Fibroblast of skin of scalp (primary cell): ENCODE measurements at regions not wholly inside any gene's neighbourhood (a gene's known extent, or its start where the extent isn't known, plus 50 kb on each side); places are given as distances from the start of the nearest gene placed in this dataset.

Source experiments
- DNase-seq: peaks from one replicate; pipeline ENCODE4 v3.0.0-alpha.2; 2013

- DNase-seq, result no peak
These were observed 105.6 kb upstream of the ANKH start for GRCh38 chr5:14977058-14977685.

GRCh38 chr5:14976486-14976885, 104.9 kb upstream of the ANKH start:
- DNase-seq, result no peak

GRCh38 chr5:14971873-14972272, 100.3 kb upstream of the ANKH start:
- no peak for DNase-seq

GRCh38 chr5:14968796-14969195, 97.2 kb upstream of the ANKH start:
- no peak for DNase-seq

GRCh38 chr5:14967166-14967565, 95.6 kb upstream of the ANKH start:
- no peak for DNase-seq

- DNase-seq, result no peak
These were observed 94.2 kb upstream of the ANKH start for GRCh38 chr5:14965815-14966214.

GRCh38 chr5:14962604-14963003, 91.0 kb upstream of the ANKH start:
- no peak for DNase-seq

- DNase-seq, result no peak
These were observed 88.5 kb upstream of the ANKH start for GRCh38 chr5:14960120-14960462.

GRCh38 chr5:14959399-14960119, 88.0 kb upstream of the ANKH start:
- no peak for DNase-seq

GRCh38 chr5:14958188-14958587, 86.6 kb upstream of the ANKH start:
- DNase-seq, result no peak

- no peak for DNase-seq
These were observed 85.0 kb upstream of the ANKH start for GRCh38 chr5:14956423-14957046.

GRCh38 chr5:14954616-14955343, 83.2 kb upstream of the ANKH start:
- DNase-seq, result no peak

GRCh38 chr5:14954216-14954615, 82.6 kb upstream of the ANKH start:
- no peak for DNase-seq

- DNase-seq, result no peak
These were observed 81.6 kb upstream of the ANKH start for GRCh38 chr5:14953075-14953607.

GRCh38 chr5:14948383-14948782, 76.8 kb upstream of the ANKH start:
- DNase-seq, result no peak

GRCh38 chr5:14946815-14947620, 75.4 kb upstream of the ANKH start:
- DNase-seq, result peak; percentile 20

- no peak for DNase-seq
These were observed 73.9 kb upstream of the ANKH start for GRCh38 chr5:14945450-14945849.

GRCh38 chr5:14944996-14945395, 73.4 kb upstream of the ANKH start:
- no peak for DNase-seq

- no peak for DNase-seq
These were observed 72.8 kb upstream of the ANKH start for GRCh38 chr5:14944350-14944739.

GRCh38 chr5:14942212-14942611, 70.6 kb upstream of the ANKH start:
- no peak for DNase-seq

GRCh38 chr5:14937254-14937653, 65.7 kb upstream of the ANKH start:
- no peak for DNase-seq

GRCh38 chr5:14936588-14936987, 65.0 kb upstream of the ANKH start:
- DNase-seq, result no peak
